ENCODE measurements at regions not wholly inside any gene's neighbourhood (a gene's known extent, or its start where the extent isn't known, plus 50 kb on each side); places are given as distances from the start of the nearest gene placed in this dataset.

- TF ChIP-seq CEBPG (CRISPR knock-in tag; IDR thresholded peaks at IDR 0.05) (0 out of 2 replicates have a peak, but pooled peaks have one; percentile 25), CEBPG (tag; conservative IDR thresholded peaks at IDR 0.05 in 1 of 2, IDR thresholded peaks at IDR 0.05 in 1 of 2) (no peak), PRPF4 (IDR thresholded peaks at IDR 0.05; ENCODE audit: insufficient read depth, low read depth, low read length, poor library complexity, severe bottlenecking) (no peak), BRF1 (IDR thresholded peaks at IDR 0.05; ENCODE audit: borderline replicate concordance, extremely low read depth, insufficient read length) (no peak), SETDB1 (IDR thresholded peaks at IDR 0.05; ENCODE audit: low read length) (no peak), MYNN (IDR thresholded peaks at IDR 0.05) (no peak), MYNN (CRISPR knock-in tag; IDR thresholded peaks at IDR 0.05) (no peak), CUX1 (CRISPR knock-in tag; IDR thresholded peaks at IDR 0.05) (no peak), ZNF134 (CRISPR knock-in tag; conservative IDR thresholded peaks at IDR 0.05) (no peak), MXI1 (IDR thresholded peaks at IDR 0.05; ENCODE audit: low read depth, low read length) (no peak), RB1 (IDR thresholded peaks at IDR 0.05; ENCODE audit: low read depth) (no peak), ZNF41 (CRISPR knock-in tag; conservative IDR thresholded peaks at IDR 0.05) (no peak), SNIP1 (IDR thresholded peaks at IDR 0.05; ENCODE audit: low read depth) (no peak), YBX1 (IDR thresholded peaks at IDR 0.05) (0 out of 2 replicates have a peak, but pooled peaks have one; percentile 30), DIDO1 (tag; IDR thresholded peaks at IDR 0.05; ENCODE audit: low read depth) (no peak)
- TF ChIP-seq, protein P1, sequence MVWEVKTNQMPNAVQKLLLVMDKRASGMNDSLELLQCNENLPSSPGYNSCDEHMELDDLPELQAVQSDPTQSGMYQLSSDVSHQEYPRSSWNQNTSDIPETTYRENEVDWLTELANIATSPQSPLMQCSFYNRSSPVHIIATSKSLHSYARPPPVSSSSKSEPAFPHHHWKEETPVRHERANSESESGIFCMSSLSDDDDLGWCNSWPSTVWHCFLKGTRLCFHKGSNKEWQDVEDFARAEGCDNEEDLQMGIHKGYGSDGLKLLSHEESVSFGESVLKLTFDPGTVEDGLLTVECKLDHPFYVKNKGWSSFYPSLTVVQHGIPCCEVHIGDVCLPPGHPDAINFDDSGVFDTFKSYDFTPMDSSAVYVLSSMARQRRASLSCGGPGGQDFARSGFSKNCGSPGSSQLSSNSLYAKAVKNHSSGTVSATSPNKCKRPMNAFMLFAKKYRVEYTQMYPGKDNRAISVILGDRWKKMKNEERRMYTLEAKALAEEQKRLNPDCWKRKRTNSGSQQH (CRISPR knock-in tag; IDR thresholded peaks at IDR 0.05), result peak; percentile 89
- TF ChIP-seq, protein P2, sequence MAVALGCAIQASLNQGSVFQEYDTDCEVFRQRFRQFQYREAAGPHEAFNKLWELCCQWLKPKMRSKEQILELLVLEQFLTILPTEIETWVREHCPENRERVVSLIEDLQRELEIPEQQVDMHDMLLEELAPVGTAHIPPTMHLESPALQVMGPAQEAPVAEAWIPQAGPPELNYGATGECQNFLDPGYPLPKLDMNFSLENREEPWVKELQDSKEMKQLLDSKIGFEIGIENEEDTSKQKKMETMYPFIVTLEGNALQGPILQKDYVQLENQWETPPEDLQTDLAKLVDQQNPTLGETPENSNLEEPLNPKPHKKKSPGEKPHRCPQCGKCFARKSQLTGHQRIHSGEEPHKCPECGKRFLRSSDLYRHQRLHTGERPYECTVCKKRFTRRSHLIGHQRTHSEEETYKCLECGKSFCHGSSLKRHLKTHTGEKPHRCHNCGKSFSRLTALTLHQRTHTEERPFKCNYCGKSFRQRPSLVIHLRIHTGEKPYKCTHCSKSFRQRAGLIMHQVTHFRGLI (CRISPR knock-in tag; IDR thresholded peaks at IDR 0.05), result no peak
- TF ChIP-seq, protein P3, sequence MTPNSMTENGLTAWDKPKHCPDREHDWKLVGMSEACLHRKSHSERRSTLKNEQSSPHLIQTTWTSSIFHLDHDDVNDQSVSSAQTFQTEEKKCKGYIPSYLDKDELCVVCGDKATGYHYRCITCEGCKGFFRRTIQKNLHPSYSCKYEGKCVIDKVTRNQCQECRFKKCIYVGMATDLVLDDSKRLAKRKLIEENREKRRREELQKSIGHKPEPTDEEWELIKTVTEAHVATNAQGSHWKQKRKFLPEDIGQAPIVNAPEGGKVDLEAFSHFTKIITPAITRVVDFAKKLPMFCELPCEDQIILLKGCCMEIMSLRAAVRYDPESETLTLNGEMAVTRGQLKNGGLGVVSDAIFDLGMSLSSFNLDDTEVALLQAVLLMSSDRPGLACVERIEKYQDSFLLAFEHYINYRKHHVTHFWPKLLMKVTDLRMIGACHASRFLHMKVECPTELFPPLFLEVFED (CRISPR knock-in tag; conservative IDR thresholded peaks at IDR 0.05), result peak; percentile 76; the same call in 1 of the 2 replicates
These were observed 82.2 kb upstream of the AKIP1 start (continued) for GRCh38 chr11:8828580-8829361.

All from K562 (cell line).